ENCODE measurements at regions not wholly inside any gene's neighbourhood (a gene's known extent, or its start where the extent isn't known, plus 50 kb on each side); places are given as distances from the start of the nearest gene placed in this dataset.

DNA sequence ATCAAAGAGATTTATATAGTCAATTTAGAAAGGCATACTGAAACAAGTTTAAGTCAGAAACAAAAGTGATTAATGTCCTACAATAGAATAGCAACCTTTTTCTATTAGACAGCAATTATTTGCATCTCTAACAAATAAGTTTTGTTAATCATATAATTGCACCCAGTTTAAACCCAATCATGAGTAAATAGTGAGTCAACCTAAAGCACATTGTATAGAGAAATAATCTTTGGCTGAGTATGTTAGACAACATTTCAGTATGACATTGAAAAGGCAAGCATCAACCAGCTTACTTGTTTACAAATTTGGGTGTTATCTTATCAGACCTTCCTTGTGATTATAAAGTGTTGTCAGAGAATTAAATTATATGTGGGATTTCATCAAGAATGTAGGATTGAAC, 209.5 kb downstream of the IL15 start:
- TF ChIP-seq, protein P1, sequence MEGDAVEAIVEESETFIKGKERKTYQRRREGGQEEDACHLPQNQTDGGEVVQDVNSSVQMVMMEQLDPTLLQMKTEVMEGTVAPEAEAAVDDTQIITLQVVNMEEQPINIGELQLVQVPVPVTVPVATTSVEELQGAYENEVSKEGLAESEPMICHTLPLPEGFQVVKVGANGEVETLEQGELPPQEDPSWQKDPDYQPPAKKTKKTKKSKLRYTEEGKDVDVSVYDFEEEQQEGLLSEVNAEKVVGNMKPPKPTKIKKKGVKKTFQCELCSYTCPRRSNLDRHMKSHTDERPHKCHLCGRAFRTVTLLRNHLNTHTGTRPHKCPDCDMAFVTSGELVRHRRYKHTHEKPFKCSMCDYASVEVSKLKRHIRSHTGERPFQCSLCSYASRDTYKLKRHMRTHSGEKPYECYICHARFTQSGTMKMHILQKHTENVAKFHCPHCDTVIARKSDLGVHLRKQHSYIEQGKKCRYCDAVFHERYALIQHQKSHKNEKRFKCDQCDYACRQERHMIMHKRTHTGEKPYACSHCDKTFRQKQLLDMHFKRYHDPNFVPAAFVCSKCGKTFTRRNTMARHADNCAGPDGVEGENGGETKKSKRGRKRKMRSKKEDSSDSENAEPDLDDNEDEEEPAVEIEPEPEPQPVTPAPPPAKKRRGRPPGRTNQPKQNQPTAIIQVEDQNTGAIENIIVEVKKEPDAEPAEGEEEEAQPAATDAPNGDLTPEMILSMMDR (IDR thresholded peaks at IDR 0.05), result no peak
- TF ChIP-seq POLR2A (IDR thresholded peaks at IDR 0.05), result no peak

All from Peyer's patch (tissue), 4 donors.